ENCODE measurements at regions not wholly inside any gene's neighbourhood (a gene's known extent, or its start where the extent isn't known, plus 50 kb on each side); places are given as distances from the start of the nearest gene placed in this dataset.

GRCh38 chr9:107647141-107647540 is 157.6 kb upstream of the KLF4 start:
- Histone ChIP-seq H3K27ac (ENCODE audit: poor library complexity, severe bottlenecking) (no peak overlapping the region), H3K27me3 (ENCODE audit: insufficient read depth, poor library complexity, severe bottlenecking) (no peaks in the 10 kb centered on the region), H3K4me3 (ENCODE audit: severe bottlenecking) (no peak overlapping the region), H3K9me3 (ENCODE audit: severe bottlenecking) (no peaks in the 10 kb centered on the region), H3K4me1 (ENCODE audit: insufficient read depth, poor library complexity, severe bottlenecking) (no peaks in the 10 kb centered on the region), H3K36me3 (ENCODE audit: low read depth) (no peaks in the 10 kb centered on the region)
- TF ChIP-seq CTCF (IDR thresholded peaks at IDR 0.05; ENCODE audit: poor library complexity, severe bottlenecking) = no peak
- ATAC-seq (ENCODE audit: low read depth) (no peak), DNase-seq (ENCODE audit: low spot score) (no peak)

GRCh38 chr9:107645464-107645833 is 155.9 kb upstream of the KLF4 start:
- Histone ChIP-seq H3K4me1 (ENCODE audit: insufficient read depth, poor library complexity, severe bottlenecking) (no peaks in the 10 kb centered on the region), H3K4me3 (ENCODE audit: severe bottlenecking) (no peak overlapping the region), H3K9me3 (ENCODE audit: severe bottlenecking) (no peaks in the 10 kb centered on the region), H3K36me3 (ENCODE audit: low read depth) (no peaks in the 10 kb centered on the region), H3K27me3 (ENCODE audit: insufficient read depth, poor library complexity, severe bottlenecking) (no peaks in the 10 kb centered on the region), H3K27ac (ENCODE audit: poor library complexity, severe bottlenecking) (no peak overlapping the region)
- TF ChIP-seq CTCF (IDR thresholded peaks at IDR 0.05; ENCODE audit: poor library complexity, severe bottlenecking) = no peak
- ATAC-seq (ENCODE audit: low read depth) = no peak
- no peak for DNase-seq (ENCODE audit: low spot score)

GRCh38 chr9:107644733-107645463 is 155.3 kb upstream of the KLF4 start:
- no peak overlapping the region for H3K27ac ChIP-seq (ENCODE audit: poor library complexity, severe bottlenecking)
- H3K27me3 ChIP-seq (ENCODE audit: insufficient read depth, poor library complexity, severe bottlenecking) = no peaks in the 10 kb centered on the region
- DNase-seq (ENCODE audit: low spot score) (no peak), ATAC-seq (ENCODE audit: low read depth) (no peak)
- no peaks in the 10 kb centered on the region for H3K36me3 ChIP-seq (ENCODE audit: low read depth)
- no peaks in the 10 kb centered on the region for H3K4me1 ChIP-seq (ENCODE audit: insufficient read depth, poor library complexity, severe bottlenecking)
- no peak for TF ChIP-seq CTCF (IDR thresholded peaks at IDR 0.05; ENCODE audit: poor library complexity, severe bottlenecking)
- no peak overlapping the region for H3K4me3 ChIP-seq (ENCODE audit: severe bottlenecking)
- no peaks in the 10 kb centered on the region for H3K9me3 ChIP-seq (ENCODE audit: severe bottlenecking)

GRCh38 chr9:107639426-107639825 is 149.9 kb upstream of the KLF4 start:
- no peak for ATAC-seq (ENCODE audit: low read depth)
- no peaks in the 10 kb centered on the region for H3K27me3 ChIP-seq (ENCODE audit: insufficient read depth, poor library complexity, severe bottlenecking)
- peaks cover 6% of the 10 kb centered on the region for H3K4me1 ChIP-seq (ENCODE audit: insufficient read depth, poor library complexity, severe bottlenecking)
- H3K36me3 ChIP-seq (ENCODE audit: low read depth) = no peaks in the 10 kb centered on the region
- DNase-seq (ENCODE audit: low spot score) = no peak
- TF ChIP-seq CTCF (IDR thresholded peaks at IDR 0.05; ENCODE audit: poor library complexity, severe bottlenecking) = no peak
- no peak overlapping the region for H3K4me3 ChIP-seq (ENCODE audit: severe bottlenecking)
- no peak overlapping the region for H3K27ac ChIP-seq (ENCODE audit: poor library complexity, severe bottlenecking)
- no peaks in the 10 kb centered on the region for H3K9me3 ChIP-seq (ENCODE audit: severe bottlenecking)

- no peak for ATAC-seq (ENCODE audit: low read depth)
- no peaks in the 10 kb centered on the region for H3K36me3 ChIP-seq (ENCODE audit: low read depth)
- H3K27ac ChIP-seq (ENCODE audit: poor library complexity, severe bottlenecking) = no peak overlapping the region
- H3K27me3 ChIP-seq (ENCODE audit: insufficient read depth, poor library complexity, severe bottlenecking) = no peaks in the 10 kb centered on the region
- H3K4me1 ChIP-seq (ENCODE audit: insufficient read depth, poor library complexity, severe bottlenecking) = peaks cover 6% of the 10 kb centered on the region
- H3K4me3 ChIP-seq (ENCODE audit: severe bottlenecking) = no peak overlapping the region
- H3K9me3 ChIP-seq (ENCODE audit: severe bottlenecking) = no peaks in the 10 kb centered on the region
- TF ChIP-seq CTCF (IDR thresholded peaks at IDR 0.05; ENCODE audit: poor library complexity, severe bottlenecking) = no peak
- DNase-seq (ENCODE audit: low spot score) = no peak
Observed at GRCh38 chr9:107638521-107639310, 149.1 kb upstream of the KLF4 start.

Measured in RWPE2 (cell line).